Immature natural killer cell (primary cell): ENCODE measurements at regions not wholly inside any gene's neighbourhood (a gene's known extent, or its start where the extent isn't known, plus 50 kb on each side); places are given as distances from the start of the nearest gene placed in this dataset.
"Not testable (repeated sequence)": the region's sequence is repeated elsewhere in the genome, so short reads cannot be mapped to it uniquely, and the experiment has no call there.

ENCODE experiments used
- DNase-seq, 3 donors: peaks; one replicate each; pipeline ENCODE4 v3.0.0; 2022; ENCODE audit warnings: mixed read lengths in 1 of 3
- H3K27ac Mint-ChIP-seq, 6 donors: one replicate each; pipeline ENCODE4 v1.8.0; 2020; ENCODE audit warnings: mixed read lengths in 6 of 6, mild to moderate bottlenecking in 5 of 6, inconsistent platforms in 4 of 6, moderate library complexity in 3 of 6
- H3K27me3 Mint-ChIP-seq, 3 donors: one replicate each; pipeline ENCODE4 v1.8.0; 2020 to 2021; ENCODE audit warnings: low read depth in 3 of 3, mild to moderate bottlenecking in 3 of 3, mixed read lengths in 3 of 3, moderate library complexity in 3 of 3, inconsistent platforms in 1 of 3
- H3K36me3 Mint-ChIP-seq, 3 donors: one replicate each; pipeline ENCODE4 v1.8.0; 2020; ENCODE audit warnings: mixed read lengths in 3 of 3, inconsistent platforms in 2 of 3, mild to moderate bottlenecking in 2 of 3
- H3K4me1 Mint-ChIP-seq, 2 donors: one replicate each; pipeline ENCODE4 v1.8.0; 2020; ENCODE audit warnings: inconsistent platforms in 2 of 2, mild to moderate bottlenecking in 2 of 2, mixed read lengths in 2 of 2, moderate library complexity in 1 of 2
- H3K4me3 Mint-ChIP-seq, 5 donors: one replicate each; pipeline ENCODE4 v1.8.0; 2020; ENCODE audit warnings: mild to moderate bottlenecking in 5 of 5, mixed read lengths in 5 of 5, inconsistent platforms in 3 of 5, moderate library complexity in 3 of 5
- H3K9me3 Mint-ChIP-seq, 6 donors: one replicate each; pipeline ENCODE4 v1.8.0; 2020; ENCODE audit warnings: mild to moderate bottlenecking in 6 of 6, mixed read lengths in 6 of 6, inconsistent platforms in 4 of 6, moderate library complexity in 3 of 6

- Mint-ChIP-seq H3K27ac (no peak overlapping the region), H3K4me3 (no peak overlapping the region), H3K9me3 (peaks cover 0 to 1% (median 0%) of the 10 kb centered on the region in 6 donors), H3K4me1 (peaks cover 0 to 8% of the 10 kb centered on the region in 2 donors), H3K36me3 (no peaks in the 10 kb centered on the region), H3K27me3 (peaks cover 2 to 4% (median 4%) of the 10 kb centered on the region in 3 donors)
- DNase-seq: no peak
These were observed 163.2 kb upstream of the LMCD1 start for GRCh38 chr3:8338424-8338823.

- DNase-seq: no peak
- peaks cover 0 to 13% of the 10 kb centered on the region in 2 donors for H3K4me1 Mint-ChIP-seq
- H3K4me3 Mint-ChIP-seq: no peak overlapping the region
- peaks cover 7 to 19% (median 14%) of the 10 kb centered on the region in 6 donors for H3K9me3 Mint-ChIP-seq
- H3K27ac Mint-ChIP-seq: no peak overlapping the region
- peaks cover 2 to 4% (median 4%) of the 10 kb centered on the region in 3 donors for H3K27me3 Mint-ChIP-seq
- peaks cover 7 to 10% (median 7%) of the 10 kb centered on the region in 3 donors for H3K36me3 Mint-ChIP-seq
These were observed 159.8 kb upstream of the LMCD1 start for GRCh38 chr3:8341821-8342247.

- Mint-ChIP-seq H3K9me3 (peaks cover 7 to 19% (median 14%) of the 10 kb centered on the region in 6 donors), H3K4me1 (peaks cover 0 to 13% of the 10 kb centered on the region in 2 donors), H3K27me3 (peaks cover 2 to 4% (median 4%) of the 10 kb centered on the region in 3 donors), H3K4me3 (no peak overlapping the region), H3K36me3 (peaks cover 7 to 10% (median 7%) of the 10 kb centered on the region in 3 donors), H3K27ac (no peak overlapping the region)
- DNase-seq: no peak
These were observed 158.6 kb upstream of the LMCD1 start for GRCh38 chr3:8343058-8343457.

- DNase-seq: no peak
- Mint-ChIP-seq H3K27ac (no peak overlapping the region), H3K4me3 (no peak overlapping the region), H3K9me3 (peaks cover 7 to 19% (median 14%) of the 10 kb centered on the region in 6 donors), H3K36me3 (peaks cover 7 to 10% (median 10%) of the 10 kb centered on the region in 3 donors), H3K4me1 (peaks cover 0 to 13% of the 10 kb centered on the region in 2 donors), H3K27me3 (peaks cover 0 to 4% (median 2%) of the 10 kb centered on the region in 3 donors)
These were observed 156.2 kb upstream of the LMCD1 start for GRCh38 chr3:8345398-8345797.

- peaks cover 15 to 25% of the 10 kb centered on the region in 2 donors for H3K4me1 Mint-ChIP-seq
These were observed 153.5 kb upstream of the LMCD1 start for GRCh38 chr3:8348076-8348475.

GRCh38 chr3:8352475-8352874, 149.1 kb upstream of the LMCD1 start:
- Mint-ChIP-seq H3K4me1 (peaks cover 55 to 63% of the 10 kb centered on the region in 2 donors), H3K27me3 (peaks cover 5 to 10% (median 7%) of the 10 kb centered on the region in 3 donors), H3K27ac (peak overlapping the region; percentile 52 to 89 (median 66)), H3K4me3 (peak overlapping the region in 2 of 5 donors; percentile 39 to 49), H3K9me3 (peaks cover 0 to 4% (median 3%) of the 10 kb centered on the region in 6 donors), H3K36me3 (peaks cover 0 to 9% (median 6%) of the 10 kb centered on the region in 3 donors)
- DNase-seq: no peak

More at GRCh38 chr3:8348076-8348475, 153.5 kb upstream of the LMCD1 start:
- peaks cover 7 to 19% (median 14%) of the 10 kb centered on the region in 6 donors for H3K9me3 Mint-ChIP-seq
- no peak overlapping the region for H3K4me3 Mint-ChIP-seq
- peak overlapping the region in 1 of 6 donors; percentile 53 for H3K27ac Mint-ChIP-seq
- H3K27me3 Mint-ChIP-seq: peaks cover 0 to 2% (median 0%) of the 10 kb centered on the region in 3 donors
- H3K36me3 Mint-ChIP-seq: peaks cover 7 to 12% (median 10%) of the 10 kb centered on the region in 3 donors
- DNase-seq: no peak

- Mint-ChIP-seq H3K27me3 (peaks cover 5 to 14% (median 13%) of the 10 kb centered on the region in 3 donors), H3K36me3 (peaks cover 0 to 12% (median 12%) of the 10 kb centered on the region in 3 donors), H3K9me3 (peaks cover 2 to 10% (median 7%) of the 10 kb centered on the region in 6 donors), H3K4me3 (peak overlapping the region in 1 of 5 donors; percentile 39), H3K27ac (peak overlapping the region in 4 of 6 donors; percentile 64 to 89 (median 78)), H3K4me1 (peaks cover 64 to 72% of the 10 kb centered on the region in 2 donors)
- DNase-seq: no peak
These were observed 148.3 kb upstream of the LMCD1 start for GRCh38 chr3:8353364-8353763.

- DNase-seq: no peak
- peaks cover 5 to 14% (median 14%) of the 10 kb centered on the region in 3 donors for H3K27me3 Mint-ChIP-seq
- H3K36me3 Mint-ChIP-seq: peaks cover 3 to 23% (median 22%) of the 10 kb centered on the region in 3 donors
- H3K4me1 Mint-ChIP-seq: peaks cover 79 to 91% of the 10 kb centered on the region in 2 donors
- H3K27ac Mint-ChIP-seq: peak overlapping the region; percentile 81 to 99 (median 98)
- H3K9me3 Mint-ChIP-seq: peaks cover 2 to 22% (median 7%) of the 10 kb centered on the region in 6 donors
- peak overlapping the region; percentile 3 to 69 (median 39) for H3K4me3 Mint-ChIP-seq
These were observed 146.3 kb upstream of the LMCD1 start for GRCh38 chr3:8355346-8355745.

GRCh38 chr3:8356066-8356465, 145.6 kb upstream of the LMCD1 start:
- H3K4me1 Mint-ChIP-seq: peaks cover 82 to 97% of the 10 kb centered on the region in 2 donors
- H3K4me3 Mint-ChIP-seq: peak overlapping the region; percentile 28 to 74 (median 65)

GRCh38 chr3:8357859-8358258, 143.8 kb upstream of the LMCD1 start:
- H3K27ac Mint-ChIP-seq: peak overlapping the region; percentile 81 to 99 (median 98)
- peaks cover 72 to 98% of the 10 kb centered on the region in 2 donors for H3K4me1 Mint-ChIP-seq
- DNase-seq: no peak
- H3K9me3 Mint-ChIP-seq: peaks cover 2 to 27% (median 10%) of the 10 kb centered on the region in 6 donors
- peaks cover 5 to 14% (median 14%) of the 10 kb centered on the region in 3 donors for H3K27me3 Mint-ChIP-seq
- peak overlapping the region; percentile 28 to 74 (median 65) for H3K4me3 Mint-ChIP-seq
- peaks cover 9 to 29% (median 20%) of the 10 kb centered on the region in 3 donors for H3K36me3 Mint-ChIP-seq

More at GRCh38 chr3:8356066-8356465, 145.6 kb upstream of the LMCD1 start:
- peaks cover 5 to 23% (median 20%) of the 10 kb centered on the region in 3 donors for H3K36me3 Mint-ChIP-seq
- peaks cover 2 to 27% (median 8%) of the 10 kb centered on the region in 6 donors for H3K9me3 Mint-ChIP-seq
- peaks cover 5 to 15% (median 14%) of the 10 kb centered on the region in 3 donors for H3K27me3 Mint-ChIP-seq
- not testable (repeated sequence) for DNase-seq
- peak overlapping the region; percentile 81 to 99 (median 98) for H3K27ac Mint-ChIP-seq

- peaks cover 2 to 27% (median 11%) of the 10 kb centered on the region in 6 donors for H3K9me3 Mint-ChIP-seq
- H3K4me1 Mint-ChIP-seq: peaks cover 62 to 93% of the 10 kb centered on the region in 2 donors
- peak overlapping the region; percentile 70 to 99 (median 84) for H3K27ac Mint-ChIP-seq
- no peak for DNase-seq
- H3K4me3 Mint-ChIP-seq: peak overlapping the region in 2 of 5 donors; percentile 49 to 52
- H3K27me3 Mint-ChIP-seq: peaks cover 5 to 14% (median 13%) of the 10 kb centered on the region in 3 donors
- peaks cover 10 to 29% (median 20%) of the 10 kb centered on the region in 3 donors for H3K36me3 Mint-ChIP-seq
These were observed 142.5 kb upstream of the LMCD1 start for GRCh38 chr3:8359133-8359532.

GRCh38 chr3:8363200-8363599, 138.4 kb upstream of the LMCD1 start:
- DNase-seq: no peak
- peaks cover 0 to 17% (median 6%) of the 10 kb centered on the region in 6 donors for H3K9me3 Mint-ChIP-seq
- H3K4me1 Mint-ChIP-seq: peaks cover 23 to 52% of the 10 kb centered on the region in 2 donors
- H3K4me3 Mint-ChIP-seq: peak overlapping the region in 1 of 5 donors; percentile 18
- peaks cover 11 to 17% (median 16%) of the 10 kb centered on the region in 3 donors for H3K36me3 Mint-ChIP-seq
- H3K27ac Mint-ChIP-seq: peak overlapping the region in 4 of 6 donors; percentile 53 to 73 (median 67)
- peaks cover 0 to 10% (median 3%) of the 10 kb centered on the region in 3 donors for H3K27me3 Mint-ChIP-seq

- no peak overlapping the region for H3K27ac Mint-ChIP-seq
- H3K27me3 Mint-ChIP-seq: peaks cover 0 to 10% (median 0%) of the 10 kb centered on the region in 3 donors
- no peak overlapping the region for H3K4me3 Mint-ChIP-seq
- no peak for DNase-seq
- peaks cover 0 to 10% (median 2%) of the 10 kb centered on the region in 6 donors for H3K9me3 Mint-ChIP-seq
- H3K36me3 Mint-ChIP-seq: peaks cover 0 to 15% (median 6%) of the 10 kb centered on the region in 3 donors
- peaks cover 6 to 29% of the 10 kb centered on the region in 2 donors for H3K4me1 Mint-ChIP-seq
These were observed 136.1 kb upstream of the LMCD1 start for GRCh38 chr3:8365541-8365940.

GRCh38 chr3:8366219-8366810, 135.3 kb upstream of the LMCD1 start:
- peak overlapping the region in 1 of 6 donors; percentile 11 for H3K27ac Mint-ChIP-seq
- no peak for DNase-seq
- peaks cover 3 to 21% of the 10 kb centered on the region in 2 donors for H3K4me1 Mint-ChIP-seq
- H3K9me3 Mint-ChIP-seq: peaks cover 0 to 6% (median 0%) of the 10 kb centered on the region in 6 donors
- H3K36me3 Mint-ChIP-seq: peaks cover 0 to 15% (median 4%) of the 10 kb centered on the region in 3 donors
- H3K4me3 Mint-ChIP-seq: no peak overlapping the region
- peaks cover 0 to 10% (median 0%) of the 10 kb centered on the region in 3 donors for H3K27me3 Mint-ChIP-seq
